SJCRH30 (cell line): ENCODE measurements at regions not wholly inside any gene's neighbourhood (a gene's known extent, or its start where the extent isn't known, plus 50 kb on each side); places are given as distances from the start of the nearest gene placed in this dataset.
A peak's percentile ranks its signal among the peaks of the same experiment; 100 is the strongest.
"Not testable (repeated sequence)": the region's sequence is repeated elsewhere in the genome, so short reads cannot be mapped to it uniquely, and the experiment has no call there.

Source experiments
- DNase-seq, 2 experiments: peaks; one replicate each; pipeline ENCODE4 v3.0.0-alpha.2; 2015 to 2020
- H3K27ac ChIP-seq: fragments of 250-450 bp; sonication (Bioruptor Pico); 2 replicates; pipeline ENCODE4 v1.5.1; 2020; ENCODE audit warnings: mild to moderate bottlenecking, moderate library complexity
- H3K27me3 ChIP-seq: fragments of 250-450 bp; sonication (Bioruptor Pico); 2 replicates; pipeline ENCODE4 v1.5.1; 2020; ENCODE audit warnings: mild to moderate bottlenecking, moderate library complexity
- H3K36me3 ChIP-seq: fragments of 250-450 bp; sonication (Bioruptor Pico); 2 replicates; pipeline ENCODE4 v1.5.1; 2020; ENCODE audit warnings: mild to moderate bottlenecking, moderate library complexity
- H3K4me1 ChIP-seq: fragments of 250-450 bp; sonication (Bioruptor Pico); 2 replicates; pipeline ENCODE4 v1.5.1; 2020; ENCODE audit warnings: mild to moderate bottlenecking, moderate library complexity
- H3K4me3 ChIP-seq: fragments of 250-450 bp; sonication (Bioruptor Pico); 2 replicates; pipeline ENCODE4 v1.5.1; 2020; ENCODE audit warnings: mild to moderate bottlenecking, moderate library complexity
- H3K9me3 ChIP-seq: fragments of 250-450 bp; sonication (Bioruptor Pico); replicated peaks from 2 replicates; pipeline ENCODE4 v1.5.1; 2020; ENCODE audit warnings: mild to moderate bottlenecking, moderate library complexity

DNA sequence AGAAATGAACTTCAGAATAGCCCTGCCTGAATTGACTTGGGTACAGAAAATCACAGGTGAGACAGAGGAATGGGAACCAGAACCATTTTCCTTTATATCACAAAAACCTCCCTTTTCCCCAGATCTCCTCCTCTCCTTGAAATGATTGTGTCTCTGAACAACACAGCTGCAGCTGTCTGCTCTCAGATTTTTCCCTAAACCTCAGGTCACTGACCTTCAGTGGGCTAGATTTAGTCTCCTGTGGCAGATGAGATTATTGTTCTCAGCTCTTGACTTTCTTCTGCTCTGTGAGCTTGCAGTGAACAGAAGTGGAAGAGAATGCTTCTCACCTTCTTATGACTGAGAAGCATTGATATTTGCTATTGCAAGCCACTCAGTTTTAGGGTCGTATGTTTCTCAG is 92.3 kb upstream of the FAM20A start:
- Histone ChIP-seq H3K27ac (peak overlapping the region; percentile 87), H3K9me3 (0 out of 2 replicates have a peak, but pooled peaks cover 3% of the 10 kb centered on the region), H3K4me1 (peaks cover 57% of the 10 kb centered on the region), H3K4me3 (no peak overlapping the region), H3K27me3 (no peaks in the 10 kb centered on the region), H3K36me3 (no peaks in the 10 kb centered on the region)
- peak; percentile 68 to 91 for DNase-seq

DNA sequence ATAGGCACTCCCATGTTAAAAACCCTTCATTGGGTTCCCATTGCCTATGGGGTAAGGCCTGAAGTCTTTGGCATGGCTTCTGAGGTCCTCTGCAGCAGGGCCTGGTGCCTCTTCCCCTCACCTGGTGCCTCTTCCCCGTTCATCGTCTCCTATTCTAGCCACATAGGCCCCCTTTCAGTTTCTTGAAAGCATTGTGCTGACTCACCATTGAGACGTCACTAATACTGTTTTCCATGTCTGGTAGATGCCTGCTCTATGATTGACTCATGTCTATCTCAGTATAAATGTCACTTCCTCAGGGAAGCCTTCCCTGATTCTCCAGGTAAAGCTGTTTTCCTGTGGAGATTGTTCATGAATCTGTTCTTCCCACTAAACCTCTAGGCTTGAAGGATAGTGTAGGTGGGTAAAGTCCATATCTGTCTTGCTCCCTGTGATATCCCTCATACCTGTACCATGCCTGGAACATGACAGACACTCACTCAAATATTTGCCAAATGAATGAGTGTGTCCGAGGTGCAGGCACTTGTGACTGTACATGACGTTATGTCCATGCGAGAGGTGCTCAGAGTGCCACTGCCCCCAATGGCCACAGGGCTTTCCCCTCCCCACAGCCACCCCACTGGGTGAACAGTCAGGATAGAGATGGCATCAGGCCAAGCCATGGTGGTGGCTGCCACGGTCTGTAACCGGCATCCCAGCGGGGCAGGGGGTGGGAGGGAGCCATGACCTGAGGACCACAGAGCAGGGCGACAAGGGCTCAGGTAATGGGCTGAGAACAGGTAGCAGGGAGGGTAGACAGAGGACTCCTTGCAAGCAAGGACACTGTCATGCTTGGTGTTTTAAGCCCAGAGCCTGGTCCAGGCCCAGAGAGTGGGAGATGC is 85.2 kb upstream of the FAM20A start:
- no peak for DNase-seq

GRCh38 chr17:68684949-68685357 is 83.8 kb upstream of the FAM20A start:
- no peak for DNase-seq
- no peaks in the 10 kb centered on the region for H3K27me3 ChIP-seq
- no peaks in the 10 kb centered on the region; the same call in 1 of the 2 replicates for H3K9me3 ChIP-seq
- no peak overlapping the region for H3K27ac ChIP-seq
- peaks cover 5% of the 10 kb centered on the region; the same call in 1 of the 2 replicates for H3K4me1 ChIP-seq
- H3K36me3 ChIP-seq: no peaks in the 10 kb centered on the region
- no peak overlapping the region for H3K4me3 ChIP-seq

More for the DNA sequence above, 85.2 kb upstream of the FAM20A start:
- Histone ChIP-seq H3K9me3 (no peaks in the 10 kb centered on the region; the same call in 1 of the 2 replicates), H3K27me3 (no peaks in the 10 kb centered on the region), H3K27ac (no peak overlapping the region), H3K4me1 (peaks cover 5% of the 10 kb centered on the region; the same call in 1 of the 2 replicates), H3K36me3 (no peaks in the 10 kb centered on the region), H3K4me3 (no peak overlapping the region)

DNA sequence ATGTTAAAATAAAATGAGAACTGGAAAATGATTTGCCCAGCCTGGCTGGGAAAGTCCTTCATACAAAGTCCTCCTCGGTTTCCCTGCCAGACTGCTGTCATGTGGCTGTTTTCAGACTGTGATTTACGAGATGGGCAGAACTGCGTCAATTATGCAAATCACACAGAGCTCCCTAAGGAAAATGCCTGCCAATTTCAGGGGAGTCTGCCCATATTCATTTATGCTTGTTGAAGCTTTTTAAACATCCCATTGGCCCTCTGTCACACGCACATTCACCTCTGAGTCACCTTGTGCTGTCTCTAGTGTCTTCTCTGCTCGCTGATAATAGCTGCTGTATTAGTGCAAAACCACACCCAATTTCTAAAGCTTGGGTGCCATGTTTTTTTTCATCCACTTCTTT is 81.7 kb upstream of the FAM20A start:
- Histone ChIP-seq H3K27me3 (no peaks in the 10 kb centered on the region), H3K27ac (no peak overlapping the region), H3K9me3 (no peaks in the 10 kb centered on the region; the same call in 1 of the 2 replicates), H3K4me3 (no peak overlapping the region), H3K36me3 (no peaks in the 10 kb centered on the region), H3K4me1 (peaks cover 5% of the 10 kb centered on the region; the same call in 1 of the 2 replicates)
- DNase-seq: no peak

DNA sequence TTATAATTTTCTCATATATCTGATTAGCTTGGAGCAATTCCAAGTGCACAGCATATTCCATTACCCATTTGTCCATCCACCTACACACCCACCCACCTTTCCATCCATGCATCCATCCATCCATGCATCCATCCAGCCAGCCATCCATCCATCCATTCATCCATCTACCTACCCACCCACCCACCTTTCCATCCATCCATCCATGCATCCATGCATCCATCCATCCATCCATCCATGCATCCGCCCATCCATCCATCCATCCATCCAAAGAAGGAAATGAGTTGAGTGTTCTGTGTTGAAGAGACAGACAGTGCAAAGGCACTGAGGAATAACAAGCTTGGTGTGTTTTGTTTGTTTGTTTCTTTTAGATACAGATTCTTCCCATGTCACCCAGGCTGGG is 78.7 kb upstream of the FAM20A start:
- Histone ChIP-seq H3K36me3 (no peaks in the 10 kb centered on the region), H3K4me1 (peaks cover 3% of the 10 kb centered on the region), H3K9me3 (no peaks in the 10 kb centered on the region; the same call in 1 of the 2 replicates), H3K27ac (no peak overlapping the region), H3K27me3 (no peaks in the 10 kb centered on the region), H3K4me3 (no peak overlapping the region)
- no peak for DNase-seq

GRCh38 chr17:68676856-68677255 is 75.7 kb upstream of the FAM20A start:
- Histone ChIP-seq H3K4me3 (no peak overlapping the region), H3K27ac (no peak overlapping the region), H3K27me3 (no peaks in the 10 kb centered on the region), H3K4me1 (peaks cover 5% of the 10 kb centered on the region), H3K36me3 (no peaks in the 10 kb centered on the region), H3K9me3 (no peaks in the 10 kb centered on the region)
- DNase-seq: no peak

DNA sequence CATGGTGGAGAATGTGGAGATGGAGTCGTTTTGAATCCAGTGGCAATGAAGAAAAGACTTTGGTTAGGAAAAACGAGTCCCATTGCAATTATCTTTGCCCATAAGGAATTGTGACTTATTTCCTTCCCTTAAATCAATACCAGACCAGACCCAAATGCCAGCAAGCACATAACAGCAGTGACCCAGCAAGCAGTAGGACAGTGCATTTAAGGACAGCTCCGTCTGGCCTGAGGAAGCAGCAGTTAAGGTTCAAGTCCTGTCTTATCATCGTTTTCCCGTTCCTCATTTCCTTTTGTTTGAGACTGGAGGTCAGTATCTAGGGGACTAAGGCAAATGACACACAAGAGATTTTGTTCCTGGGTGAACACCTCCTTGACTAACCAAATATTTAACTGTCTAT is 74.6 kb upstream of the FAM20A start:
- Histone ChIP-seq H3K9me3 (no peaks in the 10 kb centered on the region), H3K4me1 (peaks cover 5% of the 10 kb centered on the region), H3K36me3 (no peaks in the 10 kb centered on the region), H3K27me3 (no peaks in the 10 kb centered on the region), H3K4me3 (no peak overlapping the region), H3K27ac (no peak overlapping the region)
- DNase-seq: no peak

- H3K4me1 ChIP-seq: peaks cover 5% of the 10 kb centered on the region
- no peaks in the 10 kb centered on the region for H3K36me3 ChIP-seq
- no peak overlapping the region for H3K27ac ChIP-seq
- no peaks in the 10 kb centered on the region for H3K9me3 ChIP-seq
- no peak overlapping the region for H3K4me3 ChIP-seq
- no peaks in the 10 kb centered on the region for H3K27me3 ChIP-seq
- DNase-seq: no peak
Measured at GRCh38 chr17:68674029-68674925, 73.1 kb upstream of the FAM20A start.

DNA sequence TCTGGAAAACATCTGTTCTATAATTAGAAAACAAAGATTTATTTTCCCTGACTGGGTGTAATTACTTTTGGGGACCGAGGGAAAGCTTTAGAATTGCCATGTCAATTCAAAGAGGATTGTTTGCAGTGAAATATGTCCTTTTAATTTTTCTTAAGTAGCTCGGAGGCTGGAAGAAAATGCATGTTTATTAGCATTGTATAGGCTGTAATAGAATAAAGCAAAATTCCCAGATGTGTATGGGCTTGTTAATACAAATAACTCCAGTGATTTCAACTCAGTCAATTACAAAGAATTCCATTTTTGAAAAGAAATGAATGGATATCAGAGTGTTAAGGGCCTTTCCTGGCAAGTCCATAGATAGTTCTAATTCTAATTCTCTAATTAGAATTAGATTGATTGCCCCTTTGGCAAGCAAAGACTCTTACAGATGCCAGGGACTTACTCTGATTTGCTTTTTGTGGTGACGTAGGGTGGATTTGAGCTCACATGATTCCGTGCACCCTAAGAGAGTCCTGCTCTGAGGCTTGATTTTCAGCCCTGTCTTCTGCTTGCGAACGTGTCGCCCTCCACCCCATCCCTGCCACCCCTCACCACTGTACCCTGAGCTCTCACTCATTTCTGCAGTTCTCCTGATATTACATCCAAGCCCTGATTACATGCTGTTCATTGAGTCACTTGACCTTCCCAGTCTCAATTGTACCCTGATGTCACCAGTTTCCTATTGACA is 70.0 kb upstream of the FAM20A start:
- H3K9me3 ChIP-seq: no peaks in the 10 kb centered on the region
- H3K27ac ChIP-seq: no peak overlapping the region
- DNase-seq: no peak
- H3K36me3 ChIP-seq: no peaks in the 10 kb centered on the region
- H3K27me3 ChIP-seq: no peaks in the 10 kb centered on the region
- H3K4me1 ChIP-seq: peaks cover 5% of the 10 kb centered on the region
- H3K4me3 ChIP-seq: no peak overlapping the region

- not testable (repeated sequence) for H3K27ac ChIP-seq, H3K36me3 ChIP-seq, H3K9me3 ChIP-seq, DNase-seq, H3K4me3 ChIP-seq, H3K27me3 ChIP-seq
- peaks cover 11% of the 10 kb centered on the region for H3K4me1 ChIP-seq
Measured at GRCh38 chr17:68666438-68666837, 65.3 kb upstream of the FAM20A start.

DNA sequence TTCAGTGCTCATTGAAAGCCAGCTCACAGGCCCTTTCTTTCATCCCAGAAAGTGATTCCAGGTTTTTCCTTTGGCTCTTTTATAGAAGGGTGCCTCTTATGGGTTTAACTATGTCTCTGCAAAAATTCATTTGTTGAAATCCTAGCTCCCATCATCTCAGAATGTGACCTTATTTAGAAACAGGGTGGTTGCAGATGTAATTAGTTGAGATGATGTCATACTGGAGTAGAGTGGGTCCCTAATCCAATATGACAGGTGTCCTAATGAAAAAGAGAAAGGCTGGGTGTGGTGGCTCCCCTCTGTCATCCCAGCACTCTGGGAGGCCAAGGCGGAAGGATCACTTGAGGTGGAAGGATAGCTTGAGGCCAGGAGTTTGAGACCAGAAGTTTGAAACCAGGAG is 64.2 kb upstream of the FAM20A start:
- Histone ChIP-seq H3K4me1 (peaks cover 11% of the 10 kb centered on the region), H3K27me3 (no peaks in the 10 kb centered on the region), H3K4me3 (no peak overlapping the region), H3K36me3 (no peaks in the 10 kb centered on the region), H3K27ac (0 out of 2 replicates have a peak overlapping the region, but pooled peaks have one; percentile 6), H3K9me3 (no peaks in the 10 kb centered on the region)
- peak; percentile 55 to 77 for DNase-seq

- DNase-seq: no peak
- H3K36me3 ChIP-seq: no peaks in the 10 kb centered on the region
- peaks cover 29% of the 10 kb centered on the region for H3K4me1 ChIP-seq
- no peak overlapping the region for H3K27ac ChIP-seq
- no peak overlapping the region for H3K4me3 ChIP-seq
- H3K27me3 ChIP-seq: no peaks in the 10 kb centered on the region
- no peaks in the 10 kb centered on the region for H3K9me3 ChIP-seq
Measured at GRCh38 chr17:68662479-68662878, 61.3 kb upstream of the FAM20A start.

- H3K4me3 ChIP-seq: no peak overlapping the region
- no peaks in the 10 kb centered on the region for H3K36me3 ChIP-seq
- no peak overlapping the region for H3K27ac ChIP-seq
- H3K9me3 ChIP-seq: no peaks in the 10 kb centered on the region
- H3K27me3 ChIP-seq: no peaks in the 10 kb centered on the region
- no peak for DNase-seq
- peaks cover 34% of the 10 kb centered on the region for H3K4me1 ChIP-seq
Measured at GRCh38 chr17:68662037-68662432, 60.9 kb upstream of the FAM20A start.

DNA sequence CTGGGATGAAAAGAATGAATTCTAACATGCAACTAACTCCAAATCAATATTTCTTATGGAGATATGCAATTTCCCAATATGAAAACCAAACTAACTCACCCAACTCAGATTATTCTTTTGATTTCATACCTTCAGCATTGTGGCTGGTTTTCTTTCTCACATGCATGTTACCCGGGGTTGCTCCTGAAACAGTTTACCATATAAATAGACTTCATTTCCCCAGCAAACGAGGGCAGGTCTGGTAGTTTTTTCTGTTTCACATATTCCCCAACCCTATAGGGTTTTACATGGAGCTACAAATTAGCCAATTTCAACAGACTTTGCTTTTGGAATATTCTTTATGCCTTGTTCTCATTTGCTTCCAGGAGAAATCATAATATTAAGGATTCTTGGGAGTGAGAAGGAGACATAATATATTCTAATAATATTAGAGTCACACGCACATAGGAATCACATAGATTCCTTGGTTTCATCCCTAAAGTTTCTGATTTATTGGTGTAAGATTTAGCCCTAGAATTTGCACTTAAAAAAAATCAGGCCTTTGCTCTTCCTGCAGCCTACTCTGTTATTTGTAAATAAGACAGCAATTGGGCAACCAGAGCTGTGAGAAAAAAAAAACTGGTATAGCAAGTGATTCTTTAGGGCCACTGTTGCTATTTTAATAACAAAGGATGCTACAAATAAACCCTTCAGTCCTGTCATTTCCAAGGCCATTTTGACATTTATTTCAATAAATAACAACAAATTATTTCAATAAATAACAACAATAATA is 60.3 kb upstream of the FAM20A start:
- no peak overlapping the region for H3K27ac ChIP-seq
- no peak for DNase-seq
- H3K4me3 ChIP-seq: no peak overlapping the region
- no peaks in the 10 kb centered on the region for H3K36me3 ChIP-seq
- H3K27me3 ChIP-seq: no peaks in the 10 kb centered on the region
- peaks cover 36% of the 10 kb centered on the region for H3K4me1 ChIP-seq
- no peaks in the 10 kb centered on the region for H3K9me3 ChIP-seq
